ENCODE measurements at regions not wholly inside any gene's neighbourhood (a gene's known extent, or its start where the extent isn't known, plus 50 kb on each side); places are given as distances from the start of the nearest gene placed in this dataset.
"Not testable (repeated sequence)": the region's sequence is repeated elsewhere in the genome, so short reads cannot be mapped to it uniquely, and the experiment has no call there.

- H3K36me3 Mint-ChIP-seq (ENCODE audit: low read depth), result peaks cover 4% of the 10 kb centered on the region
- no peaks in the 10 kb centered on the region for H3K4me1 Mint-ChIP-seq
- H3K9me3 Mint-ChIP-seq, result peaks cover 6% of the 10 kb centered on the region
- TF ChIP-seq CTCF (IDR thresholded peaks at IDR 0.05; ENCODE audit: unreplicated experiment in 3 of 3), result no peak
- no peaks in the 10 kb centered on the region for H3K27me3 Mint-ChIP-seq (ENCODE audit: low read depth)
- no peak overlapping the region for H3K4me3 Mint-ChIP-seq
- no peak overlapping the region for H3K27ac Mint-ChIP-seq
These were observed 547.4 kb downstream of the ZWINT start for GRCh38 chr10:55813451-55814170.

GRCh38 chr10:55803055-55803454, 558.0 kb downstream of the ZWINT start:
- H3K9me3 Mint-ChIP-seq, result peaks cover 12% of the 10 kb centered on the region
- H3K27me3 Mint-ChIP-seq (ENCODE audit: low read depth), result no peaks in the 10 kb centered on the region
- TF ChIP-seq CTCF (IDR thresholded peaks at IDR 0.05; ENCODE audit: unreplicated experiment in 3 of 3), result no peak
- H3K4me1 Mint-ChIP-seq, result no peaks in the 10 kb centered on the region
- H3K36me3 Mint-ChIP-seq (ENCODE audit: low read depth), result no peaks in the 10 kb centered on the region
- no peak overlapping the region for H3K27ac Mint-ChIP-seq
- no peak overlapping the region for H3K4me3 Mint-ChIP-seq

- TF ChIP-seq CTCF (IDR thresholded peaks at IDR 0.05; ENCODE audit: unreplicated experiment in 3 of 3), result no peak
- Mint-ChIP-seq H3K27me3 (ENCODE audit: low read depth) (no peaks in the 10 kb centered on the region), H3K4me1 (no peaks in the 10 kb centered on the region), H3K27ac (no peak overlapping the region), H3K36me3 (ENCODE audit: low read depth) (no peaks in the 10 kb centered on the region), H3K4me3 (no peak overlapping the region), H3K9me3 (peaks cover 12% of the 10 kb centered on the region)
These were observed 559.8 kb downstream of the ZWINT start for GRCh38 chr10:55801353-55801661.

- H3K4me3 Mint-ChIP-seq, result no peak overlapping the region
- H3K27me3 Mint-ChIP-seq (ENCODE audit: low read depth), result no peaks in the 10 kb centered on the region
- H3K4me1 Mint-ChIP-seq, result no peaks in the 10 kb centered on the region
- no peak overlapping the region for H3K27ac Mint-ChIP-seq
- no peaks in the 10 kb centered on the region for H3K36me3 Mint-ChIP-seq (ENCODE audit: low read depth)
- no peak for TF ChIP-seq CTCF (IDR thresholded peaks at IDR 0.05; ENCODE audit: unreplicated experiment in 3 of 3)
- H3K9me3 Mint-ChIP-seq, result peaks cover 12% of the 10 kb centered on the region
These were observed 560.3 kb downstream of the ZWINT start for GRCh38 chr10:55800602-55801352.

- Mint-ChIP-seq H3K27ac (no peak overlapping the region), H3K9me3 (no peaks in the 10 kb centered on the region), H3K27me3 (ENCODE audit: low read depth) (no peaks in the 10 kb centered on the region), H3K4me1 (no peaks in the 10 kb centered on the region), H3K4me3 (no peak overlapping the region), H3K36me3 (ENCODE audit: low read depth) (no peaks in the 10 kb centered on the region)
- no peak for TF ChIP-seq CTCF (IDR thresholded peaks at IDR 0.05; ENCODE audit: unreplicated experiment in 3 of 3)
These were observed 568.0 kb downstream of the ZWINT start for GRCh38 chr10:55793024-55793423.

- not testable (repeated sequence) for H3K27me3 Mint-ChIP-seq (ENCODE audit: low read depth); H3K9me3 Mint-ChIP-seq; H3K4me1 Mint-ChIP-seq; H3K36me3 Mint-ChIP-seq (ENCODE audit: low read depth); H3K27ac Mint-ChIP-seq; H3K4me3 Mint-ChIP-seq
These were observed 570.8 kb downstream of the ZWINT start for GRCh38 chr10:55790276-55790675.

Measured in nephron (organoid).